Fibroblast of villous mesenchyme (primary cell): ENCODE measurements at regions not wholly inside any gene's neighbourhood (a gene's known extent, or its start where the extent isn't known, plus 50 kb on each side); places are given as distances from the start of the nearest gene placed in this dataset.
A peak's percentile ranks its signal among the peaks of the same experiment; 100 is the strongest.

ENCODE experiments used
- DNase-seq: peaks from one replicate; pipeline ENCODE4 v3.0.0-alpha.2; 2010; ENCODE audit warnings: low read depth
- H3K4me3 ChIP-seq: 2 replicates; pipeline ENCODE4 v1.5.1; 2011; ENCODE audit warnings: low read depth, mild to moderate bottlenecking, low read length
- CTCF ChIP-seq: IDR thresholded peaks from 2 replicates; pipeline ENCODE4 v1.5.1; 2012; ENCODE audit warnings: low read depth, mild to moderate bottlenecking, low read length; ENCODE audit not compliant: insufficient read depth

- TF ChIP-seq CTCF = no peak
- DNase-seq = no peak
- H3K4me3 ChIP-seq = no peak overlapping the region
Measured at GRCh38 chr20:52012079-52012478, 179.5 kb downstream of the ZFP64 start.

GRCh38 chr20:52011093-52011492 is 180.5 kb downstream of the ZFP64 start:
- no peak for TF ChIP-seq CTCF
- no peak overlapping the region for H3K4me3 ChIP-seq
- no peak for DNase-seq

- TF ChIP-seq CTCF = no peak
- no peak for DNase-seq
- no peak overlapping the region for H3K4me3 ChIP-seq
Measured at GRCh38 chr20:52010541-52010940, 181.0 kb downstream of the ZFP64 start.

- no peak overlapping the region for H3K4me3 ChIP-seq
- no peak for DNase-seq
- TF ChIP-seq CTCF = no peak
Measured at GRCh38 chr20:52008874-52009273, 182.7 kb downstream of the ZFP64 start.

- no peak overlapping the region for H3K4me3 ChIP-seq
- peak; percentile 86 for DNase-seq
- TF ChIP-seq CTCF = no peak
Measured at GRCh38 chr20:52004715-52005114, 186.9 kb downstream of the ZFP64 start.

GRCh38 chr20:52004018-52004417 is 187.6 kb downstream of the ZFP64 start:
- no peak for TF ChIP-seq CTCF
- no peak for DNase-seq

GRCh38 chr20:52003415-52003814 is 188.2 kb downstream of the ZFP64 start:
- DNase-seq = no peak
- H3K4me3 ChIP-seq = no peak overlapping the region
- TF ChIP-seq CTCF = no peak

More at GRCh38 chr20:52004018-52004417, 187.6 kb downstream of the ZFP64 start:
- H3K4me3 ChIP-seq = no peak overlapping the region
